Uterus (tissue), 3 donors: ENCODE measurements at regions not wholly inside any gene's neighbourhood (a gene's known extent, or its start where the extent isn't known, plus 50 kb on each side); places are given as distances from the start of the nearest gene placed in this dataset.

Experiments
- DNase-seq, 2 donors: peaks; one replicate each; pipeline ENCODE4 v3.0.0-alpha.2; 2019 to 2020
- H3K27ac ChIP-seq, 2 donors: fragments of 200-600 bp; sonication (generic); 1 replicate in 1 of 2; 2 replicates in 1 of 2; pipeline ENCODE4 v1.5.1; 2016 to 2018
- H3K27me3 ChIP-seq, 2 donors: fragments of 200-600 bp; sonication (generic); one replicate each; pipeline ENCODE4 v1.5.1; 2018 to 2019; ENCODE audit warnings: control low read depth in 1 of 2
- H3K36me3 ChIP-seq, 2 donors: fragments of 200-600 bp; sonication (generic); one replicate each; pipeline ENCODE4 v1.5.1; 2019; ENCODE audit warnings: control low read depth in 1 of 2
- H3K4me1 ChIP-seq, 2 donors: fragments of 200-600 bp; sonication (generic); one replicate each; pipeline ENCODE4 v1.5.1; 2018 to 2019; ENCODE audit warnings: control low read depth in 1 of 2
- H3K4me3 ChIP-seq, 2 donors: fragments of 200-600 bp; sonication (generic); 1 replicate in 1 of 2; 2 replicates in 1 of 2; pipeline ENCODE4 v1.5.1; 2018 to 2019; ENCODE audit warnings: mild to moderate bottlenecking in 1 of 2
- H3K9me3 ChIP-seq, 2 donors: fragments of 200-600 bp; sonication (generic); one replicate each; pipeline ENCODE4 v1.5.1; 2019; ENCODE audit warnings: control low read depth in 1 of 2
- POLR2A ChIP-seq, 2 donors: fragments of 450-650 bp; IDR thresholded peaks; one replicate each; pipeline ENCODE4 v1.6.1; 2016; ENCODE audit warnings: antibody characterized with exemption in 2 of 2, mild to moderate bottlenecking in 1 of 2, moderate library complexity in 1 of 2
- intact Hi-C: fragments of 100-400 bp; cut with DNase I; formaldehyde crosslinking; loops from one replicate; pipeline ENCODE4 v1.15.1; 2023; ENCODE audit warnings: low total_unique reads
- TF ChIP-seq, protein P1 (sequence below), 4 experiments: fragments of 200-600 bp in 2 of 4; fragments of 450-650 bp in 2 of 4; sonication (generic) in 2 of 4; IDR thresholded peaks; one replicate each; pipeline ENCODE4 v1.5.1; 2016 to 2019; ENCODE audit warnings: antibody characterized with exemption in 4 of 4, mild to moderate bottlenecking in 2 of 4, moderate library complexity in 1 of 4
- donor health status: DM: yes; HTN: yes; CAD: no.

DNA sequence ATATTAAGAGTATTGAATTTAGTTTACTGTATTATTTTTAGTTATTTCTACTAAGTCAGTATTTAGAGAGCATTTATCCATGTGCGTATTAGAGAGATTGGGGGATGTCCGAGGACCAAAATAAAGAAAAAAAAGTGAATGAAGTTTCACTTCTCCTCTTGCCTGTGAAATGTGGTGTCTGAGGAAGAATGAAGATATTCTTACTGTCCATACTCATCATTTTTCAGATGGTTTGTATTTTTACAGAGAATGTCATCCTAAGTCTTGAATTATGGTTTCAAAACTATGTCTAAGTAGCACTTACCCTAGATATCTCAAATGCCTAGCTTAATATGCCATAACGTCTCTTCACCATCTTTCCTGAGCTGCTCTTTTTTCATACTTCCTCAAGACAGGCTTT is 854.3 kb downstream of the C4orf33 start:
- no peak overlapping the region for H3K27ac ChIP-seq
- no peaks in the 10 kb centered on the region for H3K4me1 ChIP-seq
- H3K27me3 ChIP-seq: no peaks in the 10 kb centered on the region
- DNase-seq: no peak
- TF ChIP-seq, protein P1, sequence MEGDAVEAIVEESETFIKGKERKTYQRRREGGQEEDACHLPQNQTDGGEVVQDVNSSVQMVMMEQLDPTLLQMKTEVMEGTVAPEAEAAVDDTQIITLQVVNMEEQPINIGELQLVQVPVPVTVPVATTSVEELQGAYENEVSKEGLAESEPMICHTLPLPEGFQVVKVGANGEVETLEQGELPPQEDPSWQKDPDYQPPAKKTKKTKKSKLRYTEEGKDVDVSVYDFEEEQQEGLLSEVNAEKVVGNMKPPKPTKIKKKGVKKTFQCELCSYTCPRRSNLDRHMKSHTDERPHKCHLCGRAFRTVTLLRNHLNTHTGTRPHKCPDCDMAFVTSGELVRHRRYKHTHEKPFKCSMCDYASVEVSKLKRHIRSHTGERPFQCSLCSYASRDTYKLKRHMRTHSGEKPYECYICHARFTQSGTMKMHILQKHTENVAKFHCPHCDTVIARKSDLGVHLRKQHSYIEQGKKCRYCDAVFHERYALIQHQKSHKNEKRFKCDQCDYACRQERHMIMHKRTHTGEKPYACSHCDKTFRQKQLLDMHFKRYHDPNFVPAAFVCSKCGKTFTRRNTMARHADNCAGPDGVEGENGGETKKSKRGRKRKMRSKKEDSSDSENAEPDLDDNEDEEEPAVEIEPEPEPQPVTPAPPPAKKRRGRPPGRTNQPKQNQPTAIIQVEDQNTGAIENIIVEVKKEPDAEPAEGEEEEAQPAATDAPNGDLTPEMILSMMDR (IDR thresholded peaks at IDR 0.05): no peak
- TF ChIP-seq POLR2A (IDR thresholded peaks at IDR 0.05): no peak
- H3K4me3 ChIP-seq: no peak overlapping the region
- H3K36me3 ChIP-seq: no peaks in the 10 kb centered on the region
- no peaks in the 10 kb centered on the region for H3K9me3 ChIP-seq
- intact Hi-C loops: no loop called here

- Histone ChIP-seq H3K9me3 (no peaks in the 10 kb centered on the region), H3K27me3 (no peaks in the 10 kb centered on the region), H3K27ac (no peak overlapping the region), H3K4me3 (no peak overlapping the region), H3K36me3 (no peaks in the 10 kb centered on the region), H3K4me1 (no peaks in the 10 kb centered on the region)
- intact Hi-C loops: no loop called here
- no peak for DNase-seq
- TF ChIP-seq, protein P1 (IDR thresholded peaks at IDR 0.05): no peak
- no peak for TF ChIP-seq POLR2A (IDR thresholded peaks at IDR 0.05)
These were observed 870.2 kb downstream of the C4orf33 start for GRCh38 chr4:129966175-129966574.

DNA sequence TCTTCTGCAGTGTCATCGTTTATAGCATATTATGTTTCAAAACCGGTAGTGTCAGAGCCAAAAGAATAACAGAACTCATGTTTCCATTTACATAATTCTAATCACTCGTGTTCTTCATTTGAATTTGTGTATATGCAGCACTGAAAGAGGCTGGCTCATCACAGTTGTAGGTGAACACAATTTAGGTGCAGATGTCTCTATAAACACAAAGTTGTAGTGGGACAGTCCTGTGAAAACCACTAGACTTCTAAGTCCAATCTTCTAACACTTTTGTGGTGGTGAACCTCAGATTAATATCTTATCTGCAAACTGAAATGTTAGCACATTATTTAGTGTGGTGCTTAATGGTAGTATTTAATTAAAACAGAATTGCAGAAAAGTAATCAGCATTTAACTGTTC is 872.4 kb downstream of the C4orf33 start:
- Histone ChIP-seq H3K4me1 (no peaks in the 10 kb centered on the region), H3K4me3 (no peak overlapping the region), H3K9me3 (no peaks in the 10 kb centered on the region), H3K27ac (no peak overlapping the region), H3K27me3 (no peaks in the 10 kb centered on the region), H3K36me3 (no peaks in the 10 kb centered on the region)
- intact Hi-C loops: no loop called here
- no peak for TF ChIP-seq POLR2A (IDR thresholded peaks at IDR 0.05)
- TF ChIP-seq, protein P1 (IDR thresholded peaks at IDR 0.05): no peak
- DNase-seq: no peak

DNA sequence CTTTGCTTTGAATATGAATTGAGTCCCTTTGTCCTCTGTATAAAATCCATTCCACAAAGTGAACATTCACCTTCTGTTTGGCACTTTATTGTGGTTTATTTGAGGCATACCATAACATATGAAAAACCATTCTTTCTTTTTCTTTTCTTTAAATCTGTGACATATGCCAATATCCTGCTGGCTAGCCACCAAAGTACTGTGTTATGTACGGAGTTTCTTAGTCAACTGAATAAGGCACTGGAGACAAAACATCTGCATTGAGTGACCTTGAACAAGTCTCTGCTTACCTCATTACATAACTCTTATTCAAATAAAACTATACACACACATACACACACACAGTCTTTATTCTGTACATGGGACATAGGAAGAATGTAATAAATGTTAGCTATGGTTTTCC is 872.8 kb downstream of the C4orf33 start:
- intact Hi-C loops: no loop called here
- no peaks in the 10 kb centered on the region for H3K36me3 ChIP-seq
- no peaks in the 10 kb centered on the region for H3K9me3 ChIP-seq
- DNase-seq: no peak
- no peak overlapping the region for H3K27ac ChIP-seq
- H3K4me3 ChIP-seq: no peak overlapping the region
- no peaks in the 10 kb centered on the region for H3K4me1 ChIP-seq
- TF ChIP-seq, protein P1 (IDR thresholded peaks at IDR 0.05): no peak
- TF ChIP-seq POLR2A (IDR thresholded peaks at IDR 0.05): no peak
- H3K27me3 ChIP-seq: no peaks in the 10 kb centered on the region

DNA sequence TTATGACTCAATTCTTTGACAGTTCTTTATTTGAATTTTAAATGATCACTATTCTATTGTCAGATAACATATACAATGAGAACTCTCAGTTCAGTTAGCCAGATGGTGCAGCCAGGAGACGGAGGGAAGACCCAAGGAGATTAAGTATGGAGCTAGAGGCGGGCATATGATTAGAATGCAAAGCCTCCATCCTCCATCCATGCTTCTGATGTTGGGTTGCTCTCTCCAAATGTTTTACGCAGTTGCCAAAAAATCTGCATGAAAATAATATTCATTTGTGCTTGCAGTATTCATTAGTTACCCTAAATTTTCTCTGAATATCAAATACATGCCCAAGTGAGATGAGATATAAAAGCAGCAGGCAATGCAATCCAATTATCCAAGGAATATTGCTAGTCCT is 874.8 kb downstream of the C4orf33 start:
- H3K27ac ChIP-seq: no peak overlapping the region
- H3K9me3 ChIP-seq: no peaks in the 10 kb centered on the region
- H3K36me3 ChIP-seq: no peaks in the 10 kb centered on the region
- H3K4me3 ChIP-seq: no peak overlapping the region
- TF ChIP-seq, protein P1 (IDR thresholded peaks at IDR 0.05): no peak
- no peak for TF ChIP-seq POLR2A (IDR thresholded peaks at IDR 0.05)
- H3K27me3 ChIP-seq: no peaks in the 10 kb centered on the region
- DNase-seq: no peak
- H3K4me1 ChIP-seq: no peaks in the 10 kb centered on the region
- intact Hi-C loops: no loop called here
